Uterus (tissue), 3 donors: ENCODE measurements at regions not wholly inside any gene's neighbourhood (a gene's known extent, or its start where the extent isn't known, plus 50 kb on each side); places are given as distances from the start of the nearest gene placed in this dataset.

ENCODE experiments used
- DNase-seq, 2 donors: peaks; one replicate each; pipeline ENCODE4 v3.0.0-alpha.2; 2019 to 2020
- H3K27ac ChIP-seq, 2 donors: fragments of 200-600 bp; sonication (generic); 1 replicate in 1 of 2; 2 replicates in 1 of 2; pipeline ENCODE4 v1.5.1; 2016 to 2018
- H3K27me3 ChIP-seq, 2 donors: fragments of 200-600 bp; sonication (generic); one replicate each; pipeline ENCODE4 v1.5.1; 2018 to 2019; ENCODE audit warnings: control low read depth in 1 of 2
- H3K36me3 ChIP-seq, 2 donors: fragments of 200-600 bp; sonication (generic); one replicate each; pipeline ENCODE4 v1.5.1; 2019; ENCODE audit warnings: control low read depth in 1 of 2
- H3K4me1 ChIP-seq, 2 donors: fragments of 200-600 bp; sonication (generic); one replicate each; pipeline ENCODE4 v1.5.1; 2018 to 2019; ENCODE audit warnings: control low read depth in 1 of 2
- H3K4me3 ChIP-seq, 2 donors: fragments of 200-600 bp; sonication (generic); 1 replicate in 1 of 2; 2 replicates in 1 of 2; pipeline ENCODE4 v1.5.1; 2018 to 2019; ENCODE audit warnings: mild to moderate bottlenecking in 1 of 2
- H3K9me3 ChIP-seq, 2 donors: fragments of 200-600 bp; sonication (generic); one replicate each; pipeline ENCODE4 v1.5.1; 2019; ENCODE audit warnings: control low read depth in 1 of 2
- CTCF ChIP-seq, 4 experiments: fragments of 200-600 bp in 2 of 4; fragments of 450-650 bp in 2 of 4; sonication (generic) in 2 of 4; IDR thresholded peaks; one replicate each; pipeline ENCODE4 v1.5.1; 2016 to 2019; ENCODE audit warnings: antibody characterized with exemption in 4 of 4, mild to moderate bottlenecking in 2 of 4, moderate library complexity in 1 of 4
- POLR2A ChIP-seq, 2 donors: fragments of 450-650 bp; IDR thresholded peaks; one replicate each; pipeline ENCODE4 v1.6.1; 2016; ENCODE audit warnings: antibody characterized with exemption in 2 of 2, mild to moderate bottlenecking in 1 of 2, moderate library complexity in 1 of 2
- intact Hi-C: fragments of 100-400 bp; cut with DNase I; formaldehyde crosslinking; loops from one replicate; pipeline ENCODE4 v1.15.1; 2023; ENCODE audit warnings: low total_unique reads
- donor health status: DM: yes; HTN: yes; CAD: no.

- DNase-seq, result no peak
- intact Hi-C loops, result no loop called here
- TF ChIP-seq CTCF (IDR thresholded peaks at IDR 0.05), result no peak
- no peak for TF ChIP-seq POLR2A (IDR thresholded peaks at IDR 0.05)
- Histone ChIP-seq H3K4me3 (no peak overlapping the region), H3K27ac (no peak overlapping the region), H3K36me3 (no peaks in the 10 kb centered on the region), H3K9me3 (no peaks in the 10 kb centered on the region), H3K4me1 (no peaks in the 10 kb centered on the region), H3K27me3 (no peaks in the 10 kb centered on the region)
These were observed 234.3 kb downstream of the DACT1 start for GRCh38 chr14:58872061-58872460.

- Histone ChIP-seq H3K9me3 (no peaks in the 10 kb centered on the region), H3K4me3 (no peak overlapping the region), H3K36me3 (no peaks in the 10 kb centered on the region), H3K27ac (no peak overlapping the region), H3K4me1 (no peaks in the 10 kb centered on the region), H3K27me3 (no peaks in the 10 kb centered on the region)
- TF ChIP-seq CTCF (IDR thresholded peaks at IDR 0.05) (no peak), POLR2A (IDR thresholded peaks at IDR 0.05) (no peak)
- DNase-seq, result no peak
- intact Hi-C loops, result no loop called here
These were observed 235.6 kb downstream of the DACT1 start for GRCh38 chr14:58873228-58873953.

- no peak overlapping the region for H3K27ac ChIP-seq
- no peak overlapping the region for H3K4me3 ChIP-seq
- intact Hi-C loops, result no loop called here
- no peaks in the 10 kb centered on the region for H3K9me3 ChIP-seq
- H3K36me3 ChIP-seq, result no peaks in the 10 kb centered on the region
- H3K4me1 ChIP-seq, result no peaks in the 10 kb centered on the region
- no peak for TF ChIP-seq POLR2A (IDR thresholded peaks at IDR 0.05)
- TF ChIP-seq CTCF (IDR thresholded peaks at IDR 0.05), result no peak
- no peaks in the 10 kb centered on the region for H3K27me3 ChIP-seq
- no peak for DNase-seq
These were observed 237.9 kb downstream of the DACT1 start for GRCh38 chr14:58875613-58876012.

- H3K4me1 ChIP-seq, result no peaks in the 10 kb centered on the region
- H3K9me3 ChIP-seq, result no peaks in the 10 kb centered on the region
- H3K27ac ChIP-seq, result no peak overlapping the region
- intact Hi-C loops, result no loop called here
- H3K36me3 ChIP-seq, result no peaks in the 10 kb centered on the region
- no peaks in the 10 kb centered on the region for H3K27me3 ChIP-seq
- H3K4me3 ChIP-seq, result no peak overlapping the region
- no peak for DNase-seq
- TF ChIP-seq CTCF (IDR thresholded peaks at IDR 0.05) (no peak), POLR2A (IDR thresholded peaks at IDR 0.05) (no peak)
These were observed 238.8 kb downstream of the DACT1 start for GRCh38 chr14:58876608-58877007.

DNA sequence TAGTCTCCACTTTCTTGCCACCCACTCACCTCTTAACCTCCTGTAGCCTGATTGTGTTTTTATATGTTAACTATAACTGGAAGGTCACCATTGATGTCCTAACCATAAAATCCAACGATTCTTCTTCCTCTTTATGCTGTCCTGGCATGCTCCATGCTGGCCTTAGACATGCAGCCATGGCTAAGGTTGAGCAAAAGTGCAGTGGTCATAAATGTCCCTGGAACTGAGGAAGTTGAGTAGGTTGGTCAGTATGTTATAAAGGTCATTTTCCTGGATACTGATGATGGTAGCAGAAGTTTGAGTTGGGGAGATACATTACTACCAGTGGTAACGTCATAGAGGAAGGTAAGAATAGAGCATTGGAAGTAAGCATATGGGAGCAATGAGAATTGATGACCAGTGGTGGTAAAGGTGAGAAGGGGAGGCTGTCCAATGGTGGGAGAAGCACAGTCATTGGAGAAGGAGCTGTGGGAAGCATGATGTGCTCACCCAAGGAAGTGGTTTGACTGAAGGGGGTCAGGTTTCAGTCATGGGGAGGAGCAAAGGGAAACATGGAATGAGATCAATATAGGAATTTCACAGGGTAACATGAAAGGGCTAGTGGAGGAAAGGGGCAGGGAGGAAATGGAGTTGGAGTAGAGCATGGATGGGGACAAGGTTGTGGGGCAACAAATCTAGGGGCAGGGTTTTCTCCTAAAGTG lies 240.8 kb downstream of the DACT1 start:
- no peak for DNase-seq
- H3K36me3 ChIP-seq, result no peaks in the 10 kb centered on the region
- TF ChIP-seq CTCF (IDR thresholded peaks at IDR 0.05) (no peak), POLR2A (IDR thresholded peaks at IDR 0.05) (no peak)
- H3K4me3 ChIP-seq, result no peak overlapping the region
- H3K9me3 ChIP-seq, result no peaks in the 10 kb centered on the region
- H3K27me3 ChIP-seq, result no peaks in the 10 kb centered on the region
- H3K4me1 ChIP-seq, result no peaks in the 10 kb centered on the region
- H3K27ac ChIP-seq, result no peak overlapping the region
- intact Hi-C loops, result no loop called here
